ENCODE measurements at regions not wholly inside any gene's neighbourhood (a gene's known extent, or its start where the extent isn't known, plus 50 kb on each side); places are given as distances from the start of the nearest gene placed in this dataset.

GRCh38 chr21:28230559-28230958 is 762.1 kb downstream of the LTN1 start:
- Histone ChIP-seq H3K4me3 (no peak overlapping the region), H3K27me3 (no peaks in the 10 kb centered on the region), H3K27ac (no peak overlapping the region), H3K4me1 (peaks cover 0 to 3% of the 10 kb centered on the region in 2 donors), H3K36me3 (no peaks in the 10 kb centered on the region), H3K9me3 (no peaks in the 10 kb centered on the region)
- no peak for DNase-seq (ENCODE audit: low spot score in 2 of 2)
- TF ChIP-seq, protein P1, sequence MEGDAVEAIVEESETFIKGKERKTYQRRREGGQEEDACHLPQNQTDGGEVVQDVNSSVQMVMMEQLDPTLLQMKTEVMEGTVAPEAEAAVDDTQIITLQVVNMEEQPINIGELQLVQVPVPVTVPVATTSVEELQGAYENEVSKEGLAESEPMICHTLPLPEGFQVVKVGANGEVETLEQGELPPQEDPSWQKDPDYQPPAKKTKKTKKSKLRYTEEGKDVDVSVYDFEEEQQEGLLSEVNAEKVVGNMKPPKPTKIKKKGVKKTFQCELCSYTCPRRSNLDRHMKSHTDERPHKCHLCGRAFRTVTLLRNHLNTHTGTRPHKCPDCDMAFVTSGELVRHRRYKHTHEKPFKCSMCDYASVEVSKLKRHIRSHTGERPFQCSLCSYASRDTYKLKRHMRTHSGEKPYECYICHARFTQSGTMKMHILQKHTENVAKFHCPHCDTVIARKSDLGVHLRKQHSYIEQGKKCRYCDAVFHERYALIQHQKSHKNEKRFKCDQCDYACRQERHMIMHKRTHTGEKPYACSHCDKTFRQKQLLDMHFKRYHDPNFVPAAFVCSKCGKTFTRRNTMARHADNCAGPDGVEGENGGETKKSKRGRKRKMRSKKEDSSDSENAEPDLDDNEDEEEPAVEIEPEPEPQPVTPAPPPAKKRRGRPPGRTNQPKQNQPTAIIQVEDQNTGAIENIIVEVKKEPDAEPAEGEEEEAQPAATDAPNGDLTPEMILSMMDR (IDR thresholded peaks at IDR 0.05) = no peak
- intact Hi-C loops (cut with DNase I) = no loop called here

DNA sequence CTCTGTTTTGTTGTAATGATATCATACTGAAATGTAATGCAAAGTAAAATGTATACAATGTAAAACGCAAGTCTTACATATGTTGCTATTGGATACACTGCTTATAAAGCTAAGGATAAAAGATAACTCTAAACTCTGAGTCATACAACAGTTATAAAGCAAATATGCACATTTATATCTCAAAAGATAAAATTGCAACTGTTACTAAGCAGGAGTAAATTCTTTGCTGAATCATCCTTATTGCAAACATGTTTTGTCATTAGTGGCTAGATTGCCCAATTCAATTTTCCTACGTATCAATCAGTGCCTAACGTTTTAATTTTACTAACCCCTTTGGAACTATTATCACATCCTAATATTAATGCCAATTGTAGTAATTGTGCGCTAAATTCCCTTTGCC is 762.9 kb downstream of the LTN1 start:
- Histone ChIP-seq H3K36me3 (no peaks in the 10 kb centered on the region), H3K27ac (no peak overlapping the region), H3K9me3 (no peaks in the 10 kb centered on the region), H3K4me1 (no peaks in the 10 kb centered on the region), H3K27me3 (no peaks in the 10 kb centered on the region), H3K4me3 (no peak overlapping the region)
- intact Hi-C loops (cut with DNase I) = no loop called here
- DNase-seq (ENCODE audit: low spot score in 2 of 2) = no peak
- TF ChIP-seq, protein P1 (IDR thresholded peaks at IDR 0.05) = no peak

DNA sequence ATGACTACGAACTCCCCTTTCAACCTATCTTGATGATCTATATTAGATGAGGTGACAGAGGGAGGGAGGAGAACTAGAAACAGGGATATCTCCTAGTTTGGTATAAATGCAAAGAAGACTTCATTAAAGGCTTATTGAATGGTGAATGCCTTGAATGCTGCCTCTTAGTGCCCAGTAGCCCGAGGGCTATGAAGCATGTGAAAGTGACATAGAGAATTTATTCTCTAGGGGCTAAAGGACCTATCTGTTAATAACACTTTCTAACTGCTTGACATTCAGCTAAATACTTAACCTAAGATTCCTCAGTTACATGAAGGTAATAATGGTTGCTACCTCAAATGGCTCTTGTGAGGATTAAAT is 764.1 kb downstream of the LTN1 start:
- Histone ChIP-seq H3K9me3 (no peaks in the 10 kb centered on the region), H3K27ac (no peak overlapping the region), H3K27me3 (no peaks in the 10 kb centered on the region), H3K4me1 (no peaks in the 10 kb centered on the region), H3K36me3 (no peaks in the 10 kb centered on the region), H3K4me3 (no peak overlapping the region)
- intact Hi-C loops (cut with DNase I) = no loop called here
- TF ChIP-seq, protein P1 (IDR thresholded peaks at IDR 0.05) = no peak
- no peak for DNase-seq (ENCODE audit: low spot score in 2 of 2)

DNA sequence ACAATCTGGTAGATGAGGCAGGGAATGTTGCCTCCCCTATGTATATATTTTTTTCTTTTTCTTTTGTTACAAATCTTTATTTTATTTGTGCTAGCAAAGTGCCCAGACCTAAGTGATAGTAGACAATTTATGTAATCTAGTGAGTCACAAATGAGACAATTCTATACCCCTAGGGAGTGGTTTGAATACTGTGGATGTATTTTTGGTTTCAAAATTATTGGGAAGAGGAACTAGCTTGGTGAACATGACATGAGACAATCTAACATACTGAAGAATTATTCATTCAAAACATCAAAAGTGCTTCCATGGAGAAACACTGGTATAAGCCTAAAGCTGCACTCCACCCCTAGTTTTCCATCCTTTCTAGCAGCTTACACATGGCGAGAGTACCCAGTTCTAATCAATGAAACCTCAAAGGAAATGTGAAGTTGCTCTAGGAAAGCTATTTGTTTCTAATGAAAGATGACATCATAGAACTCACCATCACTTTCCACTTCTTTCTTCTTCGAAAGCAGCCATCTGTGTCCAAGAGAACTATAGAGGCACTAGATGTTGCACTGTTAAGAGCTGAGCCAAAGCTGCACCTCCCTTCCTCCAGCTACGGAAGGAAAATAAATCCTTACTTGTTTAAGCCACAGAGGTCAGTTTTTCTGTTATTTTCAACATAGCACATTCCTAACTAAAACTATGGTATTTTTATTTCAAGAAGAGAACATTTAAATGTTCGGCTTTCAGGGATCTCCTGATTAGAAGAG is 764.6 kb downstream of the LTN1 start:
- TF ChIP-seq, protein P1 (IDR thresholded peaks at IDR 0.05) = no peak
- Histone ChIP-seq H3K4me1 (no peaks in the 10 kb centered on the region), H3K9me3 (no peaks in the 10 kb centered on the region), H3K4me3 (no peak overlapping the region), H3K27me3 (no peaks in the 10 kb centered on the region), H3K36me3 (no peaks in the 10 kb centered on the region), H3K27ac (no peak overlapping the region)
- no peak for DNase-seq (ENCODE audit: low spot score in 2 of 2)
- intact Hi-C loops (cut with DNase I) = no loop called here

DNA sequence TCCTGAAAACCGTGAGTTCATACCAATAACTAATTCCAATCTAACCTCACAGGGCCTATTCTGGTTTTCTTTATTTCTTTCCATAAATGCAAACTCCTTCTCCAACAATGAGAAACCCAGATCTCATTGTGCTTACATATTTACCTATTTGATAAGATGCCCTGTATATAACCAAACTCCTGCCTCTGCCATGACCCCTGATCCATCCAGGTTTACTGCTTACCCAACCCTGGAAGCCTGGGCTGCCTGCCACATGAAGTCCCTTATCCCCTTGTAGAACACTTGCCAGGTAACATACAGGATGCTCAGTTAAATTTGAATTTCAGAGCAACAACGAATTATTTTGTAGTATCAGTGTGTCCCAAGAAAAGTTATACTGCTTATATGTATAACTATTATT is 766.1 kb downstream of the LTN1 start:
- intact Hi-C loops (cut with DNase I) = no loop called here
- no peak overlapping the region for H3K4me3 ChIP-seq
- no peaks in the 10 kb centered on the region for H3K27me3 ChIP-seq
- no peak for DNase-seq (ENCODE audit: low spot score in 2 of 2)
- no peaks in the 10 kb centered on the region for H3K36me3 ChIP-seq
- TF ChIP-seq, protein P1 (IDR thresholded peaks at IDR 0.05) = no peak
- H3K4me1 ChIP-seq = no peaks in the 10 kb centered on the region
- H3K9me3 ChIP-seq = no peaks in the 10 kb centered on the region
- H3K27ac ChIP-seq = no peak overlapping the region
